Vagina (tissue), 2 donors: ENCODE measurements at regions not wholly inside any gene's neighbourhood (a gene's known extent, or its start where the extent isn't known, plus 50 kb on each side); places are given as distances from the start of the nearest gene placed in this dataset.
"Not testable (repeated sequence)": the region's sequence is repeated elsewhere in the genome, so short reads cannot be mapped to it uniquely, and the experiment has no call there.

Experiments used
- DNase-seq, 2 donors: peaks; one replicate each; pipeline ENCODE4 v3.0.0-alpha.2; 2017; ENCODE audit errors: extremely low spot score in 2 of 2
- H3K27ac ChIP-seq: fragments of 200-600 bp; sonication (generic); one replicate; pipeline ENCODE4 v1.5.1; 2019
- H3K27me3 ChIP-seq: fragments of 200-600 bp; sonication (generic); one replicate; pipeline ENCODE4 v1.5.1; 2019
- H3K36me3 ChIP-seq, 2 donors: fragments of 200-600 bp; sonication (generic); one replicate each; pipeline ENCODE4 v1.5.1; 2017 to 2019
- H3K4me1 ChIP-seq: fragments of 200-600 bp; sonication (generic); one replicate; pipeline ENCODE4 v1.5.1; 2019
- H3K4me3 ChIP-seq, 2 donors: fragments of 200-600 bp; sonication (generic); 1 replicate in 1 of 2; 2 replicates in 1 of 2; pipeline ENCODE4 v1.5.1; 2016 to 2019
- H3K9me3 ChIP-seq: fragments of 200-600 bp; sonication (generic); one replicate; pipeline ENCODE4 v1.5.1; 2019
- POLR2A ChIP-seq, 2 donors: fragments of 450-650 bp; IDR thresholded peaks; one replicate each; pipeline ENCODE4 v1.6.1; 2017; ENCODE audit warnings: antibody characterized with exemption in 2 of 2, mild to moderate bottlenecking in 2 of 2, moderate library complexity in 2 of 2
- POLR2AphosphoS5 ChIP-seq, 2 donors: sonication (generic); formaldehyde crosslinking; IDR thresholded peaks; one replicate each; pipeline ENCODE4 v1.9.0; 2017; ENCODE audit warnings: antibody characterized with exemption in 2 of 2, mild to moderate bottlenecking in 2 of 2, low read depth in 1 of 2; ENCODE audit not compliant: insufficient read depth in 1 of 2
- intact Hi-C: fragments of 100-400 bp; cut with DNase I; formaldehyde crosslinking; loops from one replicate; pipeline ENCODE4 v1.15.1; 2023
- TF ChIP-seq, protein P1 (sequence below), 3 experiments: fragments of 450-650 bp in 2 of 3; fragments of 200-600 bp in 1 of 3; sonication (generic) in 1 of 3; IDR thresholded peaks; one replicate each; pipeline ENCODE4 v1.5.1; 2017 to 2019; ENCODE audit warnings: antibody characterized with exemption in 3 of 3, mild to moderate bottlenecking in 2 of 3, moderate library complexity in 2 of 3

DNA sequence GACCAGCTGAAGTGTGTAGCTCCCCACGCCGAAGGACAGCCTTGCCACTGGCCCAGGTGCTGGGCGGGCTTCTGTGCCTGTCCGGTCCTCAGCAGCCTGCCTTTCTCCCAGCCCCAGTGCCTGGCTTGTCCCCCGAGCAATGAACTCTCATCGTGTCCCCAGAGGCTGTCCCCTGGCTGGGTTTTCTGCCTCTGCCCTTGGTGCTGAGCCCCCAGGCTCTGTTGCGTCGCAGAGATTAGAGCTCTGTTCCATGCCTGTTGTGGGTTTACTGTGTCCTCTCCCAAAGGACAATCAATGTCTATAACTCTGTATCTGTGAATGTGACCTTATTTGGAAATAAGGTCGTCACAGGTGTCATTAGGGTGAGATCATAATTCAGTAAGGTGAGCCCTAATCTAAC, 226.1 kb upstream of the SHH start:
- TF ChIP-seq, protein P1, sequence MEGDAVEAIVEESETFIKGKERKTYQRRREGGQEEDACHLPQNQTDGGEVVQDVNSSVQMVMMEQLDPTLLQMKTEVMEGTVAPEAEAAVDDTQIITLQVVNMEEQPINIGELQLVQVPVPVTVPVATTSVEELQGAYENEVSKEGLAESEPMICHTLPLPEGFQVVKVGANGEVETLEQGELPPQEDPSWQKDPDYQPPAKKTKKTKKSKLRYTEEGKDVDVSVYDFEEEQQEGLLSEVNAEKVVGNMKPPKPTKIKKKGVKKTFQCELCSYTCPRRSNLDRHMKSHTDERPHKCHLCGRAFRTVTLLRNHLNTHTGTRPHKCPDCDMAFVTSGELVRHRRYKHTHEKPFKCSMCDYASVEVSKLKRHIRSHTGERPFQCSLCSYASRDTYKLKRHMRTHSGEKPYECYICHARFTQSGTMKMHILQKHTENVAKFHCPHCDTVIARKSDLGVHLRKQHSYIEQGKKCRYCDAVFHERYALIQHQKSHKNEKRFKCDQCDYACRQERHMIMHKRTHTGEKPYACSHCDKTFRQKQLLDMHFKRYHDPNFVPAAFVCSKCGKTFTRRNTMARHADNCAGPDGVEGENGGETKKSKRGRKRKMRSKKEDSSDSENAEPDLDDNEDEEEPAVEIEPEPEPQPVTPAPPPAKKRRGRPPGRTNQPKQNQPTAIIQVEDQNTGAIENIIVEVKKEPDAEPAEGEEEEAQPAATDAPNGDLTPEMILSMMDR (IDR thresholded peaks at IDR 0.05) = no peak
- TF ChIP-seq POLR2A (IDR thresholded peaks at IDR 0.05) = no peak
- no peak for TF ChIP-seq POLR2AphosphoS5 (IDR thresholded peaks at IDR 0.05; ENCODE audit: insufficient read depth in 1 of 2, low read depth in 1 of 2)
- no peak for DNase-seq
- no peaks in the 10 kb centered on the region for H3K36me3 ChIP-seq

DNA sequence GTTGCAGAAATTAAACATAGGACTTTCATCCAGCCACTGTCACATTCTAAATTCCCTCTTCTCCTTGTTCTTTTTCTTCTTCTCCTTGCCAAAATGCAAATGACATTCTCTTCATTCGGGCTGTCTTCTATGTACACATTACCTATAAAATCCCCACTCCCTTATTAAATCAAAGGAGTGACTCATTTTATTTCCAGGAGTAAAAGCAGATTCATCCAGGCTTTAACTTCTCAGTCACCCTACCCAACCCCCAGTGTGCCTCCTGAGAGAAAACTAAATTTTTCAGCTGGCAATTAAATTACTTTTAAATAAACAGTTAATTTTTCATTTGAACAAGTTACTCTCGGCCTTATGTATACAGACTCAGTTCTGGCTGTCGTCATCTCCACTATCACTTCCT, 223.9 kb upstream of the SHH start:
- Histone ChIP-seq H3K4me1 (no peaks in the 10 kb centered on the region), H3K27ac (no peak overlapping the region), H3K9me3 (no peaks in the 10 kb centered on the region), H3K36me3 (no peaks in the 10 kb centered on the region), H3K27me3 (no peaks in the 10 kb centered on the region), H3K4me3 (no peak overlapping the region)
- DNase-seq = no peak
- intact Hi-C loops = no loop called here
- no peak for TF ChIP-seq POLR2AphosphoS5 (IDR thresholded peaks at IDR 0.05; ENCODE audit: insufficient read depth in 1 of 2, low read depth in 1 of 2)
- TF ChIP-seq POLR2A (IDR thresholded peaks at IDR 0.05) = no peak
- TF ChIP-seq, protein P1 (IDR thresholded peaks at IDR 0.05) = no peak

More for the DNA sequence above, 226.1 kb upstream of the SHH start:
- no peaks in the 10 kb centered on the region for H3K27me3 ChIP-seq
- no peaks in the 10 kb centered on the region for H3K4me1 ChIP-seq
- H3K9me3 ChIP-seq = no peaks in the 10 kb centered on the region
- intact Hi-C loops = no loop called here
- no peak overlapping the region for H3K27ac ChIP-seq
- H3K4me3 ChIP-seq = no peak overlapping the region

DNA sequence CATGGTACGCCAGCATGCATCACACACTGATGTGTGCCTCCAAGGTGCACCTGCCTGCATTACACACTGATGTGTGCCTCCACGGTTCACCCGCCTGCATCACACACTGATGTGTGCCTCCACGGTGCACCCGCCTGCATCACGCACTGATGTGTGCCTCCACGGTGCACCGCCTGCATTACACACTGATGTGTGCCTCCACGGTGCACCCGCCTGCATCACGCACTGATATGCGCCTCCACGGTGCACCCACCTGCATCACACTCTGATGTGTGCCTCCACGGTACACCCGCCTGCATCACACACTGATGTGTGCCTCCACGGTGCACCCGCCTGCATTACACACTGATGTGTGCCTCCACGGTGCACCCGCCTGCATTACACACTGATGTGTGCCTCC, 223.1 kb upstream of the SHH start:
- H3K36me3 ChIP-seq, H3K4me3 ChIP-seq, H3K27ac ChIP-seq, intact Hi-C loops, H3K9me3 ChIP-seq, H3K4me1 ChIP-seq, H3K27me3 ChIP-seq: not testable (repeated sequence)
- DNase-seq = peak; percentile 8 to 46

DNA sequence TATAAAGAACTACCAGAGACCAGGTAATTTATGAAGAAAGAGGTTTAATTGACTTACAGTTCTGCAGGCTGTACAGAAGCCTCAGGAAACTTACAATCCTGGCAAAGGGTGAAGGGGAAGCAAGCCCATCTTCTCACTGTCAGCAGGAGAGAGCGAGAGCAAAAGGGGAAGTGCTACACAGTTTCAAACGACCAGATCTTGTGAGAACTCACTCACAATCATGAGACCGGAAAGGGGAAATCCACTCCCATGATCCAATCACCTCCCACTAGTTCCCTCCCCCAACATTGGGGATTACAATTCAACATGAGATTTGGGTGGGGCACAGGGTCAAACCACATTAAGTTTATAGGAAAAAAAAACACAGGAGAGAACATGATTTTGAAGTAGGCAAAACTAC, 222.1 kb upstream of the SHH start:
- intact Hi-C loops = no loop called here
- Histone ChIP-seq H3K4me3 (no peak overlapping the region), H3K36me3 (no peaks in the 10 kb centered on the region), H3K4me1 (no peaks in the 10 kb centered on the region), H3K9me3 (no peaks in the 10 kb centered on the region), H3K27me3 (no peaks in the 10 kb centered on the region), H3K27ac (no peak overlapping the region)
- DNase-seq = peak in 1 of 2 donors; percentile 8
- no peak for TF ChIP-seq POLR2AphosphoS5 (IDR thresholded peaks at IDR 0.05; ENCODE audit: insufficient read depth in 1 of 2, low read depth in 1 of 2)
- TF ChIP-seq POLR2A (IDR thresholded peaks at IDR 0.05) = no peak
- TF ChIP-seq, protein P1 (IDR thresholded peaks at IDR 0.05) = no peak

DNA sequence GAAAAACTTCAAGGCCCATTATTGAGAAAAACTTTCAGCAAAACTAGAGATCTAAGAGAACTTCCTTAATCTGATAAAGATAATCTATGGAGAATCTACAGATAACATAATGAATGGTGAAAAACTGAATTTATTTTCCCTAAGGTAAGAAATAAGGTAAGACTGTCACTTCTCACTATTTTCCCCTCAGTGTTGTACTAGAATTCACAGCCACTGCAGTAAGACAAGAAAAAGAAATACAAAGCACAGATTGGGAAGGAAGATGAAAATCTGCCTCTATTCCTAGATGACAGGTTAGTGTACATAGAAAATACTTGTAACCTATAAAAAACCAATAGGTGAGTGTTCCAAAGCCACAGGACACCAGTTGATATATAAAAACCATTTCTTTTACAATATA, 220.7 kb upstream of the SHH start:
- DNase-seq = no peak
- Histone ChIP-seq H3K36me3 (no peaks in the 10 kb centered on the region), H3K27ac (no peak overlapping the region), H3K27me3 (no peaks in the 10 kb centered on the region), H3K4me1 (no peaks in the 10 kb centered on the region), H3K4me3 (no peak overlapping the region), H3K9me3 (no peaks in the 10 kb centered on the region)
- TF ChIP-seq POLR2A (IDR thresholded peaks at IDR 0.05) (no peak), POLR2AphosphoS5 (IDR thresholded peaks at IDR 0.05; ENCODE audit: insufficient read depth in 1 of 2, low read depth in 1 of 2) (no peak)
- TF ChIP-seq, protein P1 (IDR thresholded peaks at IDR 0.05) = no peak
- intact Hi-C loops = no loop called here
